DND-41 (cell line): ENCODE measurements at regions not wholly inside any gene's neighbourhood (a gene's known extent, or its start where the extent isn't known, plus 50 kb on each side); places are given as distances from the start of the nearest gene placed in this dataset.

Experiments used
- ATAC-seq: fragments of 200-7000 bp; cut with Tn5 transposase; 3 replicates; pipeline ENCODE4 v1.9.1; 2021; ENCODE audit warnings: low read depth; ENCODE audit not compliant: insufficient read depth
- DNase-seq: peaks from one replicate; pipeline ENCODE4 v3.0.0-alpha.2; 2020
- H2AFZ ChIP-seq: 2 replicates; pipeline ENCODE4 v1.6.0; 2012; ENCODE audit warnings: low read depth, low read length
- H3K27ac ChIP-seq: 2 replicates; pipeline ENCODE4 v1.5.1; 2012; ENCODE audit warnings: low read length, inconsistent platforms
- H3K27me3 ChIP-seq: fragments of 200-600 bp; sonication (generic); 2 replicates; pipeline ENCODE4 v1.6.0; 2012; ENCODE audit warnings: low read length, mild to moderate bottlenecking, inconsistent platforms; ENCODE audit not compliant: insufficient read depth, poor library complexity
- H3K36me3 ChIP-seq: 2 replicates; pipeline ENCODE4 v1.5.1; 2012; ENCODE audit warnings: low read length, inconsistent platforms; ENCODE audit not compliant: insufficient read depth
- H3K4me1 ChIP-seq: 2 replicates; pipeline ENCODE4 v1.5.1; 2012; ENCODE audit warnings: mild to moderate bottlenecking, low read length; ENCODE audit not compliant: insufficient read depth
- H3K4me2 ChIP-seq: 2 replicates; pipeline ENCODE4 v1.6.0; 2012; ENCODE audit warnings: mild to moderate bottlenecking, moderate library complexity, low read length, inconsistent platforms; ENCODE audit not compliant: insufficient read depth
- H3K4me3 ChIP-seq, 2 experiments: fragments of 200-600 bp in 1 of 2; shearing (Covaris generic) in 1 of 2; 2 replicates each; pipeline ENCODE4 v1.5.1; 2012 to 2016; ENCODE audit warnings: inconsistent platforms in 2 of 2, low read length in 2 of 2, mild to moderate bottlenecking in 2 of 2, low read depth in 1 of 2, moderate library complexity in 1 of 2
- H3K79me2 ChIP-seq: 2 replicates; pipeline ENCODE4 v1.6.0; 2012; ENCODE audit warnings: low read length, inconsistent platforms; ENCODE audit not compliant: insufficient read depth
- H3K9ac ChIP-seq: 2 replicates; pipeline ENCODE4 v1.6.0; 2012; ENCODE audit warnings: low read depth, mild to moderate bottlenecking, inconsistent platforms, low read length, moderate library complexity
- H3K9me3 ChIP-seq: 2 replicates; pipeline ENCODE4 v1.5.1; 2012; ENCODE audit warnings: low read length, moderate library complexity, mild to moderate bottlenecking, inconsistent platforms; ENCODE audit not compliant: insufficient read depth, severe bottlenecking
- H4K20me1 ChIP-seq: 2 replicates; pipeline ENCODE4 v1.6.0; 2012; ENCODE audit warnings: low read length; ENCODE audit not compliant: insufficient read depth
- EZH2 ChIP-seq: IDR thresholded peaks from 3 replicates; pipeline ENCODE4 v1.6.1; 2012; ENCODE audit warnings: borderline replicate concordance, low read depth, mild to moderate bottlenecking, moderate library complexity, low read length, inconsistent platforms; ENCODE audit not compliant: severe bottlenecking
- TF ChIP-seq, protein P1 (sequence below): IDR thresholded peaks from 2 replicates; pipeline ENCODE4 v1.5.1; 2012; ENCODE audit warnings: borderline replicate concordance, low read length, moderate library complexity, mild to moderate bottlenecking; ENCODE audit not compliant: poor library complexity, severe bottlenecking; ENCODE audit errors: extremely low read depth

DNA sequence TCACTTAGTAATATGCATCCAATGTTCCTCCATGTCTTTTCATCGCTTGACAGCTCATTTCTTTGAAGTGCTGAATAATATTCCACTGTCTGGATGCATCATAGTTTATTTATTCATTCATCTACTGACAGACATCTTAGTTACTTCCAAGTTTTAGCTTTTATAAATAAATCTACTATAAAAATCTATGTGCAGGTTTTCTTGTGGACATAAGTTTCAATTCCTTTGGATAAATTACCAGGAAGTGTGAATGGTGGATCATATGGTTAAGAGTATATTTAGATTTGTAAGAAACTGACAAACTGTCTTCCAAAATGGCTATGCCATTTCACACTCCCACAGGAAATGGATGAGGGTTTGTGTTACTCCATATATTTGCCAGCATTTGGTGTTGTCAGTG lies 1392.9 kb upstream of the PABPC4L start:
- no peaks in the 10 kb centered on the region for H3K36me3 ChIP-seq
- DNase-seq: no peak
- no peak overlapping the region for H3K27ac ChIP-seq
- H3K4me3 ChIP-seq: no peak overlapping the region
- no peaks in the 10 kb centered on the region; the same call in 1 of the 2 replicates for H3K4me1 ChIP-seq
- no peak for ATAC-seq
- no peak for TF ChIP-seq EZH2
- TF ChIP-seq, protein P1, sequence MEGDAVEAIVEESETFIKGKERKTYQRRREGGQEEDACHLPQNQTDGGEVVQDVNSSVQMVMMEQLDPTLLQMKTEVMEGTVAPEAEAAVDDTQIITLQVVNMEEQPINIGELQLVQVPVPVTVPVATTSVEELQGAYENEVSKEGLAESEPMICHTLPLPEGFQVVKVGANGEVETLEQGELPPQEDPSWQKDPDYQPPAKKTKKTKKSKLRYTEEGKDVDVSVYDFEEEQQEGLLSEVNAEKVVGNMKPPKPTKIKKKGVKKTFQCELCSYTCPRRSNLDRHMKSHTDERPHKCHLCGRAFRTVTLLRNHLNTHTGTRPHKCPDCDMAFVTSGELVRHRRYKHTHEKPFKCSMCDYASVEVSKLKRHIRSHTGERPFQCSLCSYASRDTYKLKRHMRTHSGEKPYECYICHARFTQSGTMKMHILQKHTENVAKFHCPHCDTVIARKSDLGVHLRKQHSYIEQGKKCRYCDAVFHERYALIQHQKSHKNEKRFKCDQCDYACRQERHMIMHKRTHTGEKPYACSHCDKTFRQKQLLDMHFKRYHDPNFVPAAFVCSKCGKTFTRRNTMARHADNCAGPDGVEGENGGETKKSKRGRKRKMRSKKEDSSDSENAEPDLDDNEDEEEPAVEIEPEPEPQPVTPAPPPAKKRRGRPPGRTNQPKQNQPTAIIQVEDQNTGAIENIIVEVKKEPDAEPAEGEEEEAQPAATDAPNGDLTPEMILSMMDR: no peak
- H3K9ac ChIP-seq: no peak overlapping the region
- H4K20me1 ChIP-seq: no peaks in the 10 kb centered on the region
- peaks cover 26% of the 10 kb centered on the region for H3K9me3 ChIP-seq
- H3K4me2 ChIP-seq: no peak overlapping the region
- H2AFZ ChIP-seq: no peak overlapping the region
- no peaks in the 10 kb centered on the region for H3K27me3 ChIP-seq
- no peaks in the 10 kb centered on the region for H3K79me2 ChIP-seq

DNA sequence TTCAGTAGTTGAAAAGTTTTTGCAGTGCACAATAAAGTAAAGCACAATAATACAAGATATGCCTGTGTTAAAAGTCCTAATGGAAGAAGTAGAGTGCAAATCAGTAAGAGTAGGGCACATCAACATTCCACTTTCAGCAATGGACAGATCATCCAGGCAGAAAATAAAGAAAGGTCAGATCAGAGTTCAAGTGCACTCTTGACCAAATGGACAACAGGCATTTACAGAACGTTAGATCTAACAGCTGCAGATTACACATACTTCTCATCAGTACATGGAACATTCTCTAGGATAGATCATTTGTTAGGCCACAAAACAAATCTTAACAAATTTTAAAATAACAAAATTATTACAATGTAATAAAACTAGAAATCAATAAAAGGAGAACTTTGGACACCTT lies 1373.5 kb upstream of the PABPC4L start:
- ATAC-seq: no peak
- no peaks in the 10 kb centered on the region for H4K20me1 ChIP-seq
- H2AFZ ChIP-seq: no peak overlapping the region
- H3K9ac ChIP-seq: no peak overlapping the region
- TF ChIP-seq EZH2: no peak
- TF ChIP-seq, protein P1: no peak
- H3K4me3 ChIP-seq: no peak overlapping the region
- no peaks in the 10 kb centered on the region for H3K4me1 ChIP-seq
- no peaks in the 10 kb centered on the region for H3K79me2 ChIP-seq
- H3K27ac ChIP-seq: no peak overlapping the region
- H3K9me3 ChIP-seq: no peaks in the 10 kb centered on the region
- no peak for DNase-seq
- H3K4me2 ChIP-seq: no peak overlapping the region
- no peaks in the 10 kb centered on the region for H3K36me3 ChIP-seq
- H3K27me3 ChIP-seq: no peaks in the 10 kb centered on the region

DNA sequence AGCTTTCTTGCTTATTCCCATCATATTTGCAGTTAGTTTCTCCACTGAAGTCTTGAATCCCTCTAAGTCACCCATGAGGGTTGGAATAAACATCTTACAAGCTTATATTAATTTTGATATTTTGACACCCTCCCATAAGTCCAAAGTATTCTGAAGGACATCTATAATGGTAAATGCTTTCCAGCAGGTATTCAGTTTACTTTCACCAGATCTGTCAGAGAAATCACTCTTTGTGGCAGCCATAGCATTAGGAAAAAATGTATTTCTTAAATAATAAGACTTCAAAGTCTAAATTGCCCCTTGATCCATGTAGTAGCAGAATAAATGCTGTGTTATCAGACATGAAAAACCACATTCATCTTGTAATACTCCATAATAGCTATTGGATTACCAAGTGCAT lies 1371.7 kb upstream of the PABPC4L start:
- no peak overlapping the region for H3K27ac ChIP-seq

More for the DNA sequence above, 1371.7 kb upstream of the PABPC4L start:
- H3K4me2 ChIP-seq: no peak overlapping the region
- no peaks in the 10 kb centered on the region for H3K79me2 ChIP-seq
- H3K4me3 ChIP-seq: no peak overlapping the region
- H4K20me1 ChIP-seq: no peaks in the 10 kb centered on the region
- no peaks in the 10 kb centered on the region for H3K9me3 ChIP-seq
- TF ChIP-seq, protein P1: no peak
- no peak for TF ChIP-seq EZH2
- H3K9ac ChIP-seq: no peak overlapping the region
- no peak overlapping the region for H2AFZ ChIP-seq
- H3K36me3 ChIP-seq: no peaks in the 10 kb centered on the region
- DNase-seq (no peak), ATAC-seq (no peak)
- no peaks in the 10 kb centered on the region for H3K27me3 ChIP-seq
- no peaks in the 10 kb centered on the region for H3K4me1 ChIP-seq
